A549 (cell line): ENCODE measurements at regions not wholly inside any gene's neighbourhood (a gene's known extent, or its start where the extent isn't known, plus 50 kb on each side); places are given as distances from the start of the nearest gene placed in this dataset.

Source experiments
- CTCF ChIP-seq: fragments of >200 bp; sonication (Bioruptor Twin); formaldehyde crosslinking; IDR thresholded peaks from 3 replicates; pipeline ENCODE4 v1.5.1; 2016
- JUN ChIP-seq, 2 experiments: fragments of >200 bp; sonication (Bioruptor Twin); formaldehyde crosslinking; IDR thresholded peaks; 2 replicates in 1 of 2; 3 replicates in 1 of 2; pipeline ENCODE4 v1.6.1; 2016 to 2017
- RAD21 ChIP-seq, 2 experiments: fragments of >200 bp in 1 of 2; sonication (Bioruptor Twin) in 1 of 2; formaldehyde crosslinking in 1 of 2; IDR thresholded peaks in 1 of 2; conservative IDR thresholded peaks in 1 of 2; 2 replicates in 1 of 2; 3 replicates in 1 of 2; pipeline ENCODE4 v1.6.1; 2012 to 2018; ENCODE audit warnings: inconsistent platforms in 1 of 2
- REST ChIP-seq: fragments of 200-600 bp; sonication (generic); IDR thresholded peaks from 2 replicates; pipeline ENCODE4 v1.6.1; 2016; ENCODE audit warnings: antibody characterized with exemption, mild to moderate bottlenecking, moderate library complexity

- TF ChIP-seq REST (no peak), JUN (IDR thresholded peaks at IDR 0.05) (no peak), CTCF (no peak), RAD21 (conservative IDR thresholded peaks at IDR 0.05 in 1 of 2, IDR thresholded peaks at IDR 0.05 in 1 of 2) (no peak)
These were observed 171.9 kb upstream of the CCDC54 start for GRCh38 chr3:107205358-107205757.
